NCI-H2081 treated with DMSO at 0.1 percent for 48 hours (cell line): ENCODE measurements at regions not wholly inside any gene's neighbourhood (a gene's known extent, or its start where the extent isn't known, plus 50 kb on each side); places are given as distances from the start of the nearest gene placed in this dataset.
"Not testable (repeated sequence)": the region's sequence is repeated elsewhere in the genome, so short reads cannot be mapped to it uniquely, and the experiment has no call there.

Experiments
- DNase-seq: peaks from one replicate; lab custom pipeline; 2025; lab: John Stamatoyannopoulos, UW

GRCh38 chr9:102362470-102363132 lies 624.2 kb upstream of the GRIN3A start:
- no peak for DNase-seq

DNA sequence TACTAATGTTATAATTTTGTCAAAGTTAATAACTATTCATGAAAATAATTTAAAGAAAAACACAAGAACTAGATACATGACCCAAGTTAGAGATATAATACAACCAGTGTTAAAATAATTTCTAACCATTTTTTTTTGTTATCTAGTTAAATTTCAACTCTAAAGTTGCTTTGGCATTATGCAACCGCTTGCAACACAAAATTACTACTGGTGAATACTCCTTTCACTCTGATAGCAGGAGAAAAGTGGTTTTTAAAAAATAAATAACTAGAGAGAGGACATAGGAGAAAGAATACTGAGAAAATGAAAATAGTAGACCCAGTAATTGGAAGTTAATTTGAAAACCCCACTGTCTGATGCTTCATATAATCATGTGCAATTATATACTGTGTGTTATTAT lies 622.4 kb upstream of the GRIN3A start:
- DNase-seq = no peak

- no peak for DNase-seq
Observed at GRCh38 chr9:102355982-102356381, 617.5 kb upstream of the GRIN3A start.

DNA sequence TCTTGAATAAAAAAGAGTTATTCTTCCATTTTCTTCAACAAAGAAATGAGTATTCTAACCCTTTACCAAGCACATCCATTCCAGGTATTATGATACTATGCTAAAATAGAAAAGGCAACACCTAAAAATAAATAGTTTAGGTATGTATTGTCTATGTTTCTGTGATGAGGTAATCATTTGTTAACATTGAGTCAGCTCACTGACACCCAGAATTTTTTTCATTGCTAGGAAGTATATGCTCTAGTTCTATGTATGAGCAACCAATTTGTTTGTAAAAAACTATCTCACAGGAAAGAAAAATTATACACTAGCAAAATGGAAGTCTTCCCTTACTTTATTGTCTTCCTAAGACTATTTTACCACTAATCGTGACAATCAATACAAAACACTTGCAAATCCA lies 615.6 kb upstream of the GRIN3A start:
- no peak for DNase-seq

DNA sequence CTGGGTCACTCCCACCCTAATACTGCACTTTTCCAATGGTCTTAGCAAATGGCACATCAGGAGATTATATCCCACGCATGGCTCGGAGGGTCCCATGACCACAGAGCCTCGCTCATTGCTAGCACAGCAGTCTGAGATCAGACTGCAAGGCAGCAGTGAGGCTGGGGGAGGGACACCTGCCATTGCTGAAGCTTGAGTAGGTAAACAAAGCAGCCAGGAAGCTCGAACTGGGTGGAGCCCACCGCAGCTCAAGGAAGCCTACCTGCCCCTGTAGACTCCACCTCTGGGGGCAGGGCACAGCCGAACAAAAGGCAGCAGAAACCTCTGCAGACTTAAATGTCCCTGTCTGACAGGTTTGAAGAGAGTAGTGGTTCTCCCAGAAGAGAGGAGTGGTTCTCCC lies 599.0 kb upstream of the GRIN3A start:
- DNase-seq = not testable (repeated sequence)

- DNase-seq = no peak
Observed at GRCh38 chr9:102309379-102309778, 570.9 kb upstream of the GRIN3A start.

DNA sequence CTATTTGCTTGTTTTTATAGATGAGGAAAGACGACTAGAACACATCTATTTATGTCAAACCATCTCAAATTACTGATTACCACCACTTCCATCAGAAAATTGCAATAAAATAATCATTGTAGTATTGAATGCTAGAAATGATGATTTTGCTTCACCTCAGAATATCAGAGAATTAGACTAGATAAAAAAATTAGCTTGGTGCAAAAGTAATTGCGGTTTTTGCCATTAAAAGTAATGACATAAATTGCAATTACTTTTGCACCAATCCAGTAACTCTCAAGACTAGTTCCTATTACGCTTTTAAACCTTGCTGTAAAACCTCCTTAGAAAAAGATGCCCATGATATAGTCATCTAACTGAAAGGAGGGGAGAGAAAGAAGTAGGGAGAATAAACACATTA lies 556.7 kb upstream of the GRIN3A start:
- no peak for DNase-seq

DNA sequence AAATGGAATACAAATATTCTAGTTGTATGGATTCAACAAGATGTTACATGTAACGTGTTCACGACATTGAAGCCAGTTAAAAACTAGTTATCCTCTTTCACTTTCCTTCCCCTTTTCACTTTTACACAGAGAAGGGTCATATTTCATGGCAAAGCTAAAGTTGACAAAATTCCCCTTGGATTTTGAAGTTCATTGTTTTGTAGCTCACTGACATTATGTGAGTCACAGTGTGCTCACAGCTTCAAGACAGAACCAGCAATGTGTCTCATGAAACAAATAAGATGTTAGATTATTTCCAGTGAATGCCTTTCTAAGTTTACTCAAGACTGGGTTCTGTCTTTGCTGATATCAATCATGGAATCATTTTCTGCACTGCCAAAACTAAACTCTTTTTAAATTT lies 535.5 kb upstream of the GRIN3A start:
- DNase-seq = no peak

GRCh38 chr9:102253099-102253498 lies 514.7 kb upstream of the GRIN3A start:
- no peak for DNase-seq

- DNase-seq = no peak
Observed at GRCh38 chr9:102244916-102245315, 506.5 kb upstream of the GRIN3A start.

GRCh38 chr9:102237520-102237919 lies 499.1 kb upstream of the GRIN3A start:
- no peak for DNase-seq

GRCh38 chr9:102237094-102237493 lies 498.6 kb upstream of the GRIN3A start:
- no peak for DNase-seq

- DNase-seq = not testable (repeated sequence)
Observed at GRCh38 chr9:102227416-102227815, 489.0 kb upstream of the GRIN3A start.

GRCh38 chr9:102225841-102226441 lies 487.5 kb upstream of the GRIN3A start:
- DNase-seq = no peak

DNA sequence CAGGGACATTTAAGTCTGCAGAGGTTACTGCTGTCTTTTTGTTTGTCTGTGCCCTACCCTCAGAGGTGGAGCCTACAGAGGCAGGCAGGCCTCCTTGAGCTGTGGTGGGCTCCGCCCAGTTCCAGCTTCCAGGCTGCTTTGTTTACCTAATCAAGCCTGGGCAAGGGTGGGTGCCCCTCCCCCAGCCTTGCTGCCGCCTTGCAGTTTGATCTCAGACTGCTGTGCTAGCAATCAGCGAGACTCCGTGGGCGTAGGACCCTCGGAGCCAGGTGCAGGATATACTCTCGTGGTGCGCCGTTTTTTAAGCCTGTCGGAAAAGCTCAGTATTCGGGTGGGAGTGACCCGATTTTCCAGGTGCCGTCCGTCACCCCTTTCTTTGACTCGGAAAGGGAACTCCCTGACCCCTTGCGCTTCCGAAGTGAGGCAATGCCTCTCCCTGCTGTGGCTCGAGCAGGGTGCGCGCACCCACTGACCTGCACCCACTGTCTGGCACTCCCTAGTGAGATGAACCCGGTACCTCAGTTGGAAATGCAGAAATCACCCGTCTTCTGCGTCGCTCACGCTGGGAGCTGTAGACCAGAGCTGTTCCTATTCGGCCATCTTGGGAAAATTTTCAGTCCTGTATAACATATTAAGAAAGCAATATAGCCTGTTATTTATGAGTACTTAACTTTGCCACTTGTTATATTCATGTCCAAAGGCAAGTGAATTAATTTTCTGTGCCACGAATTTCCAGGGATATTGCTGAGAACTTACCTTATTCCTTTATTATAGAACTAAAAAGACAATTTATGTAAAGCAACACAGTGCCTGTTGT lies 485.1 kb upstream of the GRIN3A start:
- DNase-seq = not testable (repeated sequence)

GRCh38 chr9:102209176-102209575 lies 470.7 kb upstream of the GRIN3A start:
- DNase-seq = no peak

GRCh38 chr9:102206432-102206831 lies 468.0 kb upstream of the GRIN3A start:
- DNase-seq = no peak

- DNase-seq = no peak
Observed at GRCh38 chr9:102205251-102205650, 466.8 kb upstream of the GRIN3A start.

DNA sequence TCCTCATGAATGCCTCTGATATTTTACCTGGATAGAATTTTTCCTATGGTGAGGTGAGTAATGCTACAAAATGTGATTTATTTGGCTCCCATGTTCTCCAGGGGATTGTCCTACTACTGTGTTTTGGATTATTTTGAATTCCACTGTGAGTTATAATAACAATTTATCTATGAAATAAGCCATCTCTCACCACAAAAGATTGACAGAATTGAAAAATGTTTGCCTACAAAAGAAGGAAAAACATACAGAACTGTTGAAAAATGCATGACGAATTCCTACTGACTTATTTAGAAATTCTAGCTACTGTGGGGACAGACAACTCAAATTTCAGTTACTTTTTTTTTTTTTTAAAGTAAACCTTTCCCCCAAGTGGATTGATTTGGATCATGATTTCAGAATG lies 463.7 kb upstream of the GRIN3A start:
- DNase-seq = no peak

GRCh38 chr9:102185962-102186361 lies 447.5 kb upstream of the GRIN3A start:
- no peak for DNase-seq

- DNase-seq = no peak
Observed at GRCh38 chr9:102185371-102185770, 446.9 kb upstream of the GRIN3A start.

GRCh38 chr9:102178811-102179210 lies 440.4 kb upstream of the GRIN3A start:
- DNase-seq = no peak

GRCh38 chr9:102174202-102174601 lies 435.8 kb upstream of the GRIN3A start:
- not testable (repeated sequence) for DNase-seq
